NOMO-1 (cell line): ENCODE measurements at regions not wholly inside any gene's neighbourhood (a gene's known extent, or its start where the extent isn't known, plus 50 kb on each side); places are given as distances from the start of the nearest gene placed in this dataset.
"Not testable (repeated sequence)": the region's sequence is repeated elsewhere in the genome, so short reads cannot be mapped to it uniquely, and the experiment has no call there.

Experiments used
- DNase-seq, 2 experiments: peaks; one replicate each; lab custom pipeline; 2025; ENCODE audit not compliant: unreplicated experiment in 2 of 2; lab: John Stamatoyannopoulos, UW

GRCh38 chr2:4898706-4899105 is 793.5 kb upstream of the SOX11 start:
- no peak for DNase-seq

GRCh38 chr2:4900242-4900641 is 791.9 kb upstream of the SOX11 start:
- DNase-seq: no peak

- DNase-seq: no peak
Observed at GRCh38 chr2:4900861-4901770, 791.1 kb upstream of the SOX11 start.

- DNase-seq: no peak
Observed at GRCh38 chr2:4903656-4904348, 788.4 kb upstream of the SOX11 start.

- no peak for DNase-seq
Observed at GRCh38 chr2:4908461-4908860, 783.7 kb upstream of the SOX11 start.

GRCh38 chr2:4909346-4910009 is 782.7 kb upstream of the SOX11 start:
- no peak for DNase-seq

- DNase-seq: no peak
Observed at GRCh38 chr2:4914036-4914435, 778.1 kb upstream of the SOX11 start.

- DNase-seq: no peak
Observed at GRCh38 chr2:4914551-4914950, 777.6 kb upstream of the SOX11 start.

- DNase-seq: no peak
Observed at GRCh38 chr2:4915357-4915756, 776.8 kb upstream of the SOX11 start.

- no peak for DNase-seq
Observed at GRCh38 chr2:4916094-4916493, 776.1 kb upstream of the SOX11 start.

GRCh38 chr2:4930704-4931103 is 761.5 kb upstream of the SOX11 start:
- DNase-seq: no peak

GRCh38 chr2:4931721-4932365 is 760.3 kb upstream of the SOX11 start:
- DNase-seq: no peak

GRCh38 chr2:4935291-4935690 is 756.9 kb upstream of the SOX11 start:
- DNase-seq: not testable (repeated sequence)

GRCh38 chr2:4937550-4937949 is 754.6 kb upstream of the SOX11 start:
- no peak for DNase-seq

GRCh38 chr2:4938206-4938605 is 754.0 kb upstream of the SOX11 start:
- DNase-seq: no peak

GRCh38 chr2:4942441-4942840 is 749.7 kb upstream of the SOX11 start:
- DNase-seq: no peak

GRCh38 chr2:4947911-4948310 is 744.3 kb upstream of the SOX11 start:
- DNase-seq: no peak

GRCh38 chr2:4951368-4951767 is 740.8 kb upstream of the SOX11 start:
- no peak for DNase-seq

- no peak for DNase-seq
Observed at GRCh38 chr2:4959219-4959618, 733.0 kb upstream of the SOX11 start.

- DNase-seq: no peak
Observed at GRCh38 chr2:4962419-4962818, 729.8 kb upstream of the SOX11 start.

GRCh38 chr2:4963106-4963505 is 729.1 kb upstream of the SOX11 start:
- DNase-seq: no peak
